Tibial artery (tissue), 4 donors: ENCODE measurements at regions not wholly inside any gene's neighbourhood (a gene's known extent, or its start where the extent isn't known, plus 50 kb on each side); places are given as distances from the start of the nearest gene placed in this dataset.

ENCODE experiments used
- DNase-seq, 2 donors: peaks; one replicate each; pipeline ENCODE4 v3.0.0-alpha.2; 2019
- H3K27ac ChIP-seq, 2 donors: fragments of 200-600 bp; sonication (generic) in 1 of 2; 1 replicate in 1 of 2; 2 replicates in 1 of 2; pipeline ENCODE4 v1.5.1; 2018 to 2019; ENCODE audit warnings: mild to moderate bottlenecking in 1 of 2
- H3K27me3 ChIP-seq, 2 donors: fragments of 200-600 bp; sonication (generic) in 1 of 2; one replicate each; pipeline versions ENCODE4 v1.5.1 to v1.6.0; 2016 to 2019
- H3K36me3 ChIP-seq, 3 donors: fragments of 200-600 bp; sonication (generic) in 2 of 3; one replicate each; pipeline ENCODE4 v1.5.1; 2016 to 2019; ENCODE audit warnings: mild to moderate bottlenecking in 2 of 3
- H3K4me1 ChIP-seq, 4 donors: fragments of 200-600 bp; sonication (generic) in 2 of 4; 1 replicate in 3 of 4; 2 replicates in 1 of 4; pipeline ENCODE4 v1.5.1; 2016 to 2019
- H3K4me3 ChIP-seq, 2 donors: fragments of 200-600 bp; sonication (generic) in 1 of 2; 1 replicate in 1 of 2; 2 replicates in 1 of 2; pipeline ENCODE4 v1.5.1; 2018 to 2019; ENCODE audit warnings: mild to moderate bottlenecking in 2 of 2
- H3K9me3 ChIP-seq, 3 donors: fragments of 200-600 bp; sonication (generic) in 1 of 3; one replicate each; pipeline ENCODE4 v1.5.1; 2016 to 2019
- CTCF ChIP-seq, 2 experiments: fragments of 200-600 bp in 1 of 2; fragments of 450-650 bp in 1 of 2; IDR thresholded peaks; one replicate each; pipeline ENCODE4 v1.5.1; 2017 to 2019; ENCODE audit warnings: antibody characterized with exemption in 2 of 2, mild to moderate bottlenecking in 1 of 2, moderate library complexity in 1 of 2
- intact Hi-C: fragments of 100-400 bp; cut with DNase I; formaldehyde crosslinking; loops from one replicate; pipeline ENCODE4 v1.15.0; 2023; ENCODE audit warnings: low total_unique reads

GRCh38 chr20:62551407-62552323 is 75.9 kb upstream of the GATA5 start:
- peak overlapping the region; percentile 65 to 68 for H3K4me3 ChIP-seq
- no peak for TF ChIP-seq CTCF (IDR thresholded peaks at IDR 0.05)
- peaks cover 0 to 42% (median 34%) of the 10 kb centered on the region in 4 donors for H3K4me1 ChIP-seq
- peaks cover 0 to 2% (median 0%) of the 10 kb centered on the region in 3 donors for H3K36me3 ChIP-seq
- DNase-seq, result no peak
- H3K27ac ChIP-seq, result peak overlapping the region; percentile 4 to 78
- intact Hi-C loops, result no loop called here
- H3K9me3 ChIP-seq, result no peaks in the 10 kb centered on the region
- H3K27me3 ChIP-seq, result peaks cover 0 to 38% of the 10 kb centered on the region in 2 donors

GRCh38 chr20:62552613-62553012 is 76.8 kb upstream of the GATA5 start:
- H3K9me3 ChIP-seq, result no peaks in the 10 kb centered on the region
- H3K27me3 ChIP-seq, result peaks cover 0 to 35% of the 10 kb centered on the region in 2 donors
- peak overlapping the region in 1 of 2 donors; percentile 42 for H3K27ac ChIP-seq
- TF ChIP-seq CTCF (IDR thresholded peaks at IDR 0.05), result no peak
- DNase-seq, result no peak
- no peaks in the 10 kb centered on the region for H3K36me3 ChIP-seq
- intact Hi-C loops, result no loop called here
- H3K4me1 ChIP-seq, result peaks cover 0 to 42% (median 34%) of the 10 kb centered on the region in 4 donors
- H3K4me3 ChIP-seq, result no peak overlapping the region

- Histone ChIP-seq H3K4me3 (no peak overlapping the region), H3K27ac (no peak overlapping the region), H3K36me3 (no peaks in the 10 kb centered on the region), H3K9me3 (no peaks in the 10 kb centered on the region), H3K27me3 (peaks cover 0 to 35% of the 10 kb centered on the region in 2 donors), H3K4me1 (peaks cover 0 to 42% (median 34%) of the 10 kb centered on the region in 4 donors)
- no peak for DNase-seq
- intact Hi-C loops, result no loop called here
- no peak for TF ChIP-seq CTCF (IDR thresholded peaks at IDR 0.05)
Measured at GRCh38 chr20:62553136-62553837, 77.5 kb upstream of the GATA5 start.

- DNase-seq, result no peak
- no peak overlapping the region for H3K27ac ChIP-seq
- no peaks in the 10 kb centered on the region for H3K36me3 ChIP-seq
- intact Hi-C loops, result no loop called here
- no peak for TF ChIP-seq CTCF (IDR thresholded peaks at IDR 0.05)
- peaks cover 0 to 42% (median 32%) of the 10 kb centered on the region in 4 donors for H3K4me1 ChIP-seq
- H3K9me3 ChIP-seq, result no peaks in the 10 kb centered on the region
- H3K4me3 ChIP-seq, result no peak overlapping the region
- H3K27me3 ChIP-seq, result peaks cover 0 to 30% of the 10 kb centered on the region in 2 donors
Measured at GRCh38 chr20:62553838-62554161, 78.0 kb upstream of the GATA5 start.

GRCh38 chr20:62554214-62554897 is 78.6 kb upstream of the GATA5 start:
- H3K4me3 ChIP-seq, result no peak overlapping the region
- peaks cover 0 to 27% of the 10 kb centered on the region in 2 donors for H3K27me3 ChIP-seq
- H3K9me3 ChIP-seq, result no peaks in the 10 kb centered on the region
- no peaks in the 10 kb centered on the region for H3K36me3 ChIP-seq
- no peak for TF ChIP-seq CTCF (IDR thresholded peaks at IDR 0.05)
- intact Hi-C loops, result no loop called here
- peaks cover 0 to 39% (median 27%) of the 10 kb centered on the region in 4 donors for H3K4me1 ChIP-seq
- DNase-seq, result no peak
- no peak overlapping the region for H3K27ac ChIP-seq
